ENCODE measurements at regions not wholly inside any gene's neighbourhood (a gene's known extent, or its start where the extent isn't known, plus 50 kb on each side); places are given as distances from the start of the nearest gene placed in this dataset.

DNA sequence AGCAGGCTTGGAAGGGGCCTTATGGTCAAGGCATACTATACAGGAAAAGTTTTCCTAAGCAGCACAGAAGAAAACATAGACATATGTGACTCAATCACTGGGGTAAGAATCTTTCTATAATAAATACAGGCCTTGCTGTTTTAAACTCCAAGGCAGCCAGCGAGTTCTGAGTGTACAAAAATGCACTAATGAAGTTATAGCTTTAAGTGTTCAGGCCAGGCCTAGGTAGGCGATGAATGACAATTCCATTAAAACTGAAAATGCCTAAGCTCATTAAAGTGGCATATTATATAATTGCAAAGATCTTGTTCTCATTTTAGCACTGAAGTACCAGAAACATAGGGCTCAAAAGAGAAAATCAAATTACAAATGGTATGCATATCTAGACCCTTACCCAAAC, 716.4 kb upstream of the HS3ST1 start:
- in situ Hi-C loops (cut with MboI; ENCODE audit: low pct_unique_long_range_greater_than_20kb, low sequenced_read_pairs, unreplicated experiment): no loop called here
- DNase-seq (ENCODE audit: low spot score): no peak
- TF ChIP-seq, protein P1, sequence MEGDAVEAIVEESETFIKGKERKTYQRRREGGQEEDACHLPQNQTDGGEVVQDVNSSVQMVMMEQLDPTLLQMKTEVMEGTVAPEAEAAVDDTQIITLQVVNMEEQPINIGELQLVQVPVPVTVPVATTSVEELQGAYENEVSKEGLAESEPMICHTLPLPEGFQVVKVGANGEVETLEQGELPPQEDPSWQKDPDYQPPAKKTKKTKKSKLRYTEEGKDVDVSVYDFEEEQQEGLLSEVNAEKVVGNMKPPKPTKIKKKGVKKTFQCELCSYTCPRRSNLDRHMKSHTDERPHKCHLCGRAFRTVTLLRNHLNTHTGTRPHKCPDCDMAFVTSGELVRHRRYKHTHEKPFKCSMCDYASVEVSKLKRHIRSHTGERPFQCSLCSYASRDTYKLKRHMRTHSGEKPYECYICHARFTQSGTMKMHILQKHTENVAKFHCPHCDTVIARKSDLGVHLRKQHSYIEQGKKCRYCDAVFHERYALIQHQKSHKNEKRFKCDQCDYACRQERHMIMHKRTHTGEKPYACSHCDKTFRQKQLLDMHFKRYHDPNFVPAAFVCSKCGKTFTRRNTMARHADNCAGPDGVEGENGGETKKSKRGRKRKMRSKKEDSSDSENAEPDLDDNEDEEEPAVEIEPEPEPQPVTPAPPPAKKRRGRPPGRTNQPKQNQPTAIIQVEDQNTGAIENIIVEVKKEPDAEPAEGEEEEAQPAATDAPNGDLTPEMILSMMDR (IDR thresholded peaks at IDR 0.05; ENCODE audit: extremely low read depth, insufficient read depth, missing control alignments): no peak

DNA sequence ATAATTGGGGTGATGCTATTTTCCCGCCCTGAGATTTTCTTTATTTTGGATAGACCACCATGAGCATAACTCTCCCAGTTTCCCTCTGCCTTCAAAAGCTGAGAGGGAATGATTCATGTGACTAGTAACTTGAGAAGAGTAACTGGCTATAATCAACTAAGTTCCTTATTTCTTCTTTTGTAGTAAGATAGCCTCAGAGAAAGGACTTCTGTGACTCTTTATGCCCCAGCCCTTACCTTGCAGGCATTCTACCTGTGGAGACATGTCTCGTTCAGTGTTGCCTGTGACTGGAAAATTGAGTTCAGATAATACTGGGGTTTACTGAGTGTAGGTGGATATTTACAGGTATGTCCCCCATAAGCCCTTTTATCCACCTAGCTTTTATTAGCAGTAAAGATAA, 715.4 kb upstream of the HS3ST1 start:
- in situ Hi-C loops (cut with MboI; ENCODE audit: low pct_unique_long_range_greater_than_20kb, low sequenced_read_pairs, unreplicated experiment): no loop called here
- TF ChIP-seq, protein P1 (IDR thresholded peaks at IDR 0.05; ENCODE audit: extremely low read depth, insufficient read depth, missing control alignments): no peak
- no peak for DNase-seq (ENCODE audit: low spot score)

DNA sequence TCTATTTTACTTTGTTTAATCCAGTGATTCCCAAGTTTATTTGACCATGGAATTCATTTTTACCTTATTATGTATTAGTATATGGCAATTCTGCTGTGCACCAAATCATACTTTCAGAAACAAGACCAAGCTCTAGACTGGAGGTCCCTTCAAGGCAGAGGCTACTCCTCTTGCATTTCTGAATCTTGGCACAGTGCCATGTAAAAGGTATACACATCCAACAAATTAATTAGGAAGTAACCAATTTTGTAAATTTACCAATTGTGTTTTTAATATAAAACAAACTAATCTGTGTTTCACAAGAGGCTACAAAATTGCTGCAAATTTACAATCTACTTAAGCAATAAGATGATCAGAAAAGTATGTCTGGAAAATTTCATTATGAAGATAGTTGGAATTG, 712.2 kb upstream of the HS3ST1 start:
- in situ Hi-C loops (cut with MboI; ENCODE audit: low pct_unique_long_range_greater_than_20kb, low sequenced_read_pairs, unreplicated experiment): no loop called here
- no peak for DNase-seq (ENCODE audit: low spot score)
- TF ChIP-seq, protein P1 (IDR thresholded peaks at IDR 0.05; ENCODE audit: extremely low read depth, insufficient read depth, missing control alignments): no peak

DNA sequence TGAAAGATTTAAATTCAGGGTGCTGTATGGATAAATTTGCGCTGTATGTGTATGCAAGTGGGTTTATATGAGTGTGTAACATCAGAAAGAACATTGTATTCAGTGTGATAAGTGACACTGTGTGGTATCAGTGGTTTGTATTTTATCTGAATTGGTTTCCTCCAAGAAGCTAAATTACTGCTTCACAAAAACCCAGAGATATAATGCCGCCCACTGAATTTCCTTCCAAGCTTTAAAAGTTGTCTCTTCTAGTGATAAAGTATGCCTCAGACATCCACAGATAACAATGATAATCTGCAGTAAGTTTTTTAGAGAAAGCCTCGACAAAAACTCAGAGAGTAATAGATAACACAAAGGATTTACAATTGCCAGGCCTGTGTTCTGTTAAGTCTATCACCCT, 710.6 kb upstream of the HS3ST1 start:
- in situ Hi-C loops (cut with MboI; ENCODE audit: low pct_unique_long_range_greater_than_20kb, low sequenced_read_pairs, unreplicated experiment): no loop called here
- no peak for DNase-seq (ENCODE audit: low spot score)
- TF ChIP-seq, protein P1 (IDR thresholded peaks at IDR 0.05; ENCODE audit: extremely low read depth, insufficient read depth, missing control alignments): no peak

DNA sequence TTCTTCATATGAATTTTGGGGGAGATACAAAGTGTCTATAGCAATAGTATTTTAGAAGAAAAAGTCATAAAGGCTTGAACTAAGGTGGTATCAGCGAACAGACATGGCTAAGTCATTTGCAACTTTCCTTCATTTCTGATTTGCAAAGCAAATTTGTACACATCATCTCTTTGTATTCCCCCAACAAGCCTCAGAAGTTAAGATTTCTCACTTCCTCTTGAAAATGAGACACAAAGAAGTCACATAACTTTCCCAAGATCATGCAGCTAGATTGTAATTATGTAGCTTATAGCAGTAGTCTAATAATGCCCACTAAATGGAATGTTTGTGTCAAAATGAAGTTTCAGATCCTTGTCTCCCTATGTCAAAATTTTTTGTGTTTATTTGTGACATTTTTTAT, 709.8 kb upstream of the HS3ST1 start:
- in situ Hi-C loops (cut with MboI; ENCODE audit: low pct_unique_long_range_greater_than_20kb, low sequenced_read_pairs, unreplicated experiment): no loop called here
- TF ChIP-seq, protein P1 (IDR thresholded peaks at IDR 0.05; ENCODE audit: extremely low read depth, insufficient read depth, missing control alignments): no peak
- no peak for DNase-seq (ENCODE audit: low spot score)

DNA sequence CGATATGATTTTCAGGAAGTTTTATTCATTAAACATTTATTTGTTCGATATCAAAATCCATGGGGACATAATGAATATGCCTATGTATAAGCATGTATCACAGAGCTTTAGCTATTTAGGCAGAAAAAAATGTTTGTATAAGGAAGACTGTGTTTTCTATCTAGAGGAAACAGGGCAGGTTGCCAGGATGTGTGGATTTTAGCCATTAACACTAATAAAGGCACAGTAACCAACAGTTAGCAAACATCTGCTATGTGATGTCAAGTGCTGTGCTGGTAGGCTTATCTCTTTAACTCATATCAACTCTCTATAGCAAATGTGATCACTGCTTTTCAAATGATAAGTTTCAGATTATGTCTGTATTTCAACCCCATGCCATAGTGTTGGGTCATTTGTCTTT, 708.9 kb upstream of the HS3ST1 start:
- in situ Hi-C loops (cut with MboI; ENCODE audit: low pct_unique_long_range_greater_than_20kb, low sequenced_read_pairs, unreplicated experiment): no loop called here
- TF ChIP-seq, protein P1 (IDR thresholded peaks at IDR 0.05; ENCODE audit: extremely low read depth, insufficient read depth, missing control alignments): no peak
- DNase-seq (ENCODE audit: low spot score): no peak

DNA sequence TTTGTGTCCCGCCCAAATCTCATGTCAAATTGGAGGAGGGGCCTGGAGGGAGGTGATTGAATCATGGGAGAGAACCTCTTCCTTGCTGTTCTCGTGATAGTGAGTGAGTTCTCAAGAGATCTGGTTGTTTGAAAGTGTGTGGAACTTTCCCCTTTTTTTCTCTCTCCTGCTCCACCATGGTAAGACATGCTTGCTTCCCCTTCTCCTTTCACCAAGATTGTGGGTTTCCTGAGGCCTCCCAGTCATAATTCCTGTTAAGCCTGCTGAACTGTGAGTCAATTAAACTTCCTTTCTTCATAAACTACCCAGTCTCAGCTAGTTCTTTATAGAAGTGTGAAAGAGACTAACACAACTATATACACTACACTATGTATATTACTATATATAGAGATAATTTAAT, 697.8 kb upstream of the HS3ST1 start:
- DNase-seq (ENCODE audit: low spot score): no peak
- TF ChIP-seq, protein P1 (IDR thresholded peaks at IDR 0.05; ENCODE audit: extremely low read depth, insufficient read depth, missing control alignments): no peak
- in situ Hi-C loops (cut with MboI; ENCODE audit: low pct_unique_long_range_greater_than_20kb, low sequenced_read_pairs, unreplicated experiment): no loop called here

Data from GM13977 (cell line).